Stomach (tissue), 8 donors: ENCODE measurements at regions not wholly inside any gene's neighbourhood (a gene's known extent, or its start where the extent isn't known, plus 50 kb on each side); places are given as distances from the start of the nearest gene placed in this dataset.

ENCODE experiments used
- DNase-seq, 2 donors: peaks; one replicate each; pipeline versions ENCODE4 v3.0.0 to v3.0.0-alpha.2; 2013 to 2019
- H3K27ac ChIP-seq, 5 donors: fragments of 200-600 bp in 4 of 5; sonication (generic) in 4 of 5; one replicate each; pipeline ENCODE4 v1.5.1; 2013 to 2019; ENCODE audit warnings: mild to moderate bottlenecking in 1 of 5, moderate library complexity in 1 of 5
- H3K27me3 ChIP-seq, 3 donors: fragments of 200-600 bp; sonication (generic); one replicate each; pipeline ENCODE4 v1.5.1; 2017 to 2019; ENCODE audit warnings: mixed run types in 1 of 3
- H3K36me3 ChIP-seq, 4 donors: fragments of 200-600 bp; sonication (generic); 1 replicate in 3 of 4; 2 replicates in 1 of 4; pipeline ENCODE4 v1.5.1; 2016 to 2019
- H3K4me1 ChIP-seq, 4 donors: fragments of 200-600 bp; sonication (generic); one replicate each; pipeline ENCODE4 v1.5.1; 2016 to 2019
- H3K4me3 ChIP-seq, 4 donors: fragments of 200-600 bp; sonication (generic) in 3 of 4; one replicate each; pipeline ENCODE4 v1.5.1; 2016 to 2019; ENCODE audit warnings: mild to moderate bottlenecking in 1 of 4
- H3K9me3 ChIP-seq, 4 donors: fragments of 200-600 bp; sonication (generic); one replicate each; pipeline ENCODE4 v1.5.1; 2016 to 2019
- CTCF ChIP-seq, 7 experiments: fragments of 450-650 bp in 4 of 7; fragments of 200-600 bp in 3 of 7; sonication (generic) in 3 of 7; IDR thresholded peaks; one replicate each; pipeline ENCODE4 v1.5.1; 2016 to 2019; ENCODE audit warnings: antibody characterized with exemption in 7 of 7, control low read depth in 2 of 7, mild to moderate bottlenecking in 1 of 7
- EP300 ChIP-seq: sonication (generic); formaldehyde crosslinking; IDR thresholded peaks from one replicate; pipeline ENCODE4 v1.6.1; 2017; ENCODE audit warnings: antibody characterized with exemption
- POLR2A ChIP-seq, 4 donors: fragments of 450-650 bp; IDR thresholded peaks; one replicate each; pipeline ENCODE4 v1.6.1; 2016; ENCODE audit warnings: antibody characterized with exemption in 4 of 4, control low read depth in 2 of 4, mild to moderate bottlenecking in 1 of 4, moderate library complexity in 1 of 4
- POLR2AphosphoS5 ChIP-seq, 3 donors: sonication (generic); formaldehyde crosslinking; IDR thresholded peaks; one replicate each; pipeline ENCODE4 v1.6.1; 2016; ENCODE audit warnings: antibody characterized with exemption in 3 of 3
- WGBS, 5 donors: extraction: QIAGEN DNeasy Blood & Tissue Kit in 3 of 5; methylation state at CpG; one replicate each; pipeline versions ENCODE4 v1.1.5 to v1.1.7; 2013 to 2018; 5-methylcytosine and 5-hydroxymethylcytosine counted together
- intact Hi-C: fragments of 100-400 bp; cut with DNase I; formaldehyde crosslinking; loops from one replicate; pipeline ENCODE4 v1.15.1; 2023; ENCODE audit warnings: low total_unique reads
- donor health status: healthy with polysubstance abuse.
- donor health status: Bipolar disorder and iron deficiency.
- donor health status: healthy.

GRCh38 chr2:123540291-123540690 is 484.8 kb upstream of the CNTNAP5 start:
- TF ChIP-seq EP300 (no peak), POLR2A (IDR thresholded peaks at IDR 0.05) (no peak)
- Histone ChIP-seq H3K9me3 (peaks cover 0 to 23% (median 11%) of the 10 kb centered on the region in 4 donors), H3K4me3 (no peak overlapping the region), H3K36me3 (no peaks in the 10 kb centered on the region), H3K4me1 (no peaks in the 10 kb centered on the region), H3K27me3 (no peaks in the 10 kb centered on the region), H3K27ac (no peak overlapping the region)
- DNase-seq: peak in 1 of 2 donors; percentile 61
- intact Hi-C loops: no loop called here
- 54 to 78% (median 68%) methylated on average over 5 of the region's 5 CpGs for WGBS, 5 donors

GRCh38 chr2:123546353-123546752 is 478.7 kb upstream of the CNTNAP5 start:
- intact Hi-C loops: no loop called here
- Histone ChIP-seq H3K27ac (no peak overlapping the region), H3K4me1 (no peaks in the 10 kb centered on the region), H3K4me3 (no peak overlapping the region), H3K9me3 (peaks cover 0 to 8% (median 4%) of the 10 kb centered on the region in 4 donors), H3K36me3 (no peaks in the 10 kb centered on the region), H3K27me3 (no peaks in the 10 kb centered on the region)
- DNase-seq: no peak
- no peak for TF ChIP-seq EP300
- no peak for TF ChIP-seq POLR2AphosphoS5 (IDR thresholded peaks at IDR 0.05)
- no peak for TF ChIP-seq CTCF (IDR thresholded peaks at IDR 0.05)
- TF ChIP-seq POLR2A (IDR thresholded peaks at IDR 0.05): no peak

GRCh38 chr2:123563515-123563914 is 461.6 kb upstream of the CNTNAP5 start:
- Histone ChIP-seq H3K4me3 (no peak overlapping the region), H3K27ac (no peak overlapping the region), H3K36me3 (no peaks in the 10 kb centered on the region), H3K9me3 (peaks cover 0 to 2% (median 0%) of the 10 kb centered on the region in 4 donors), H3K4me1 (no peaks in the 10 kb centered on the region), H3K27me3 (no peaks in the 10 kb centered on the region)
- no peak for TF ChIP-seq CTCF (IDR thresholded peaks at IDR 0.05)
- no peak for TF ChIP-seq POLR2AphosphoS5 (IDR thresholded peaks at IDR 0.05)
- TF ChIP-seq POLR2A (IDR thresholded peaks at IDR 0.05): no peak
- TF ChIP-seq EP300: no peak
- no peak for DNase-seq
- WGBS, 5 donors: 56 to 83% (median 77%) methylated on average over 2 of the region's 2 CpGs
- intact Hi-C loops: no loop called here

GRCh38 chr2:123566291-123566946 is 458.7 kb upstream of the CNTNAP5 start:
- intact Hi-C loops: no loop called here
- Histone ChIP-seq H3K9me3 (no peaks in the 10 kb centered on the region), H3K4me1 (no peaks in the 10 kb centered on the region), H3K36me3 (no peaks in the 10 kb centered on the region), H3K4me3 (no peak overlapping the region), H3K27me3 (no peaks in the 10 kb centered on the region), H3K27ac (no peak overlapping the region)
- TF ChIP-seq EP300 (no peak), POLR2AphosphoS5 (IDR thresholded peaks at IDR 0.05) (no peak), CTCF (IDR thresholded peaks at IDR 0.05) (no peak), POLR2A (IDR thresholded peaks at IDR 0.05) (no peak)
- DNase-seq: no peak
- 78 to 94% (median 85%) methylated on average over 3 of the region's 3 CpGs for whole genome bisulfite sequencing, 5 donors

GRCh38 chr2:123578016-123578415 is 447.1 kb upstream of the CNTNAP5 start:
- Histone ChIP-seq H3K9me3 (no peaks in the 10 kb centered on the region), H3K4me1 (no peaks in the 10 kb centered on the region), H3K27me3 (no peaks in the 10 kb centered on the region), H3K36me3 (no peaks in the 10 kb centered on the region), H3K27ac (no peak overlapping the region), H3K4me3 (no peak overlapping the region)
- no peak for TF ChIP-seq CTCF (IDR thresholded peaks at IDR 0.05)
- TF ChIP-seq EP300: no peak
- TF ChIP-seq POLR2AphosphoS5 (IDR thresholded peaks at IDR 0.05): no peak
- no peak for TF ChIP-seq POLR2A (IDR thresholded peaks at IDR 0.05)
- intact Hi-C loops: no loop called here
- no peak for DNase-seq
- WGBS, 5 donors: 41 to 50% (median 45%) methylated on average over 2 of the region's 2 CpGs
